H1 (cell line): ENCODE measurements at regions not wholly inside any gene's neighbourhood (a gene's known extent, or its start where the extent isn't known, plus 50 kb on each side); places are given as distances from the start of the nearest gene placed in this dataset.

Source experiments
- CTCF ChIA-PET: fragments of 300-600 bp; sonication (Branson Sonifier 250); formaldehyde crosslinking; loops from one replicate; lab custom pipeline; 2021; ENCODE audit not compliant: partially characterized antibody; lab: Charles Lee
- POLR2A ChIA-PET: fragments of 300-600 bp; sonication (Branson Sonifier 250); formaldehyde crosslinking; loops from one replicate; lab custom pipeline; 2021; ENCODE audit warnings: inconsistent platforms; ENCODE audit not compliant: partially characterized antibody; lab: Charles Lee
- DNase-seq, 2 experiments: peaks; one replicate each; pipeline versions ENCODE4 v3.0.0 to v3.0.0-alpha.2; 2010 to 2022; ENCODE audit warnings: low spot score in 2 of 2, low read depth in 1 of 2, mixed read lengths in 1 of 2
- FAIRE-seq: peaks from 2 replicates; lab custom pipeline; 2011; peaks lifted over from hg19 to GRCh38; lab: Jason Lieb, UNC
- H2AFZ ChIP-seq: 2 replicates; pipeline ENCODE4 v1.8.1; 2012; ENCODE audit warnings: low read length, inconsistent platforms
- H2AK5ac ChIP-seq: 2 replicates; pipeline ENCODE4 v1.6.1; 2013; ENCODE audit warnings: low read depth, low read length
- H2BK120ac ChIP-seq: replicated peaks from 2 replicates; pipeline ENCODE3; 2013; ENCODE audit warnings: low read depth, low read length, inconsistent platforms
- H2BK12ac ChIP-seq: 2 replicates; pipeline ENCODE4 v1.6.1; 2013; ENCODE audit warnings: low read depth, low read length
- H2BK15ac ChIP-seq: 2 replicates; pipeline ENCODE4 v1.6.1; 2013; ENCODE audit warnings: low read length
- H2BK20ac ChIP-seq: 2 replicates; pipeline ENCODE4 v1.6.1; 2013; ENCODE audit warnings: low read length
- H2BK5ac ChIP-seq: 2 replicates; pipeline ENCODE4 v1.6.1; 2013; ENCODE audit warnings: low read depth, low read length
- H3K14ac ChIP-seq: 2 replicates; pipeline ENCODE4 v1.6.1; 2013; ENCODE audit warnings: inconsistent platforms; ENCODE audit not compliant: insufficient read length
- H3K18ac ChIP-seq: 2 replicates; pipeline ENCODE4 v1.6.1; 2013; ENCODE audit warnings: low read length; ENCODE audit errors: extremely low read depth
- H3K23ac ChIP-seq: 2 replicates; pipeline ENCODE4 v1.6.1; 2013; ENCODE audit warnings: inconsistent platforms; ENCODE audit not compliant: insufficient read length
- H3K23me2 ChIP-seq: 2 replicates; pipeline ENCODE4 v1.6.1; 2013; ENCODE audit warnings: low read depth, low read length
- H3K27ac ChIP-seq: 2 replicates; pipeline ENCODE4 v1.6.1; 2011; ENCODE audit warnings: low read depth, low read length, inconsistent platforms
- H3K27me3 ChIP-seq, 4 experiments: replicated peaks in 1 of 4; 1 replicate in 1 of 4; 2 replicates in 3 of 4; pipeline versions ENCODE4 v1.6.1 to v1.8.1; 2011 to 2013; ENCODE audit warnings: low read length in 3 of 4, mild to moderate bottlenecking in 3 of 4, inconsistent platforms in 2 of 4, mixed read lengths in 2 of 4, moderate library complexity in 1 of 4; ENCODE audit not compliant: control insufficient read depth in 3 of 4, insufficient read depth in 3 of 4; ENCODE audit errors: extremely low read depth in 1 of 4
- H3K36me3 ChIP-seq, 4 experiments: 2 replicates each; pipeline versions ENCODE4 v1.6.1 to v1.8.1; 2011 to 2013; ENCODE audit warnings: mild to moderate bottlenecking in 4 of 4, low read length in 3 of 4, moderate library complexity in 2 of 4, control low read depth in 1 of 4, inconsistent platforms in 1 of 4; ENCODE audit not compliant: insufficient read depth in 4 of 4, control insufficient read depth in 2 of 4
- H3K4ac ChIP-seq: replicated peaks from 2 replicates; pipeline ENCODE3; 2013; ENCODE audit warnings: low read length, low read depth, mixed read lengths, inconsistent platforms; ENCODE audit not compliant: insufficient read length
- H3K4me1 ChIP-seq, 4 experiments: replicated peaks in 1 of 4; 1 replicate in 1 of 4; 2 replicates in 3 of 4; pipeline versions ENCODE4 v1.6.1 to v1.8.1; 2011 to 2013; ENCODE audit warnings: low read length in 3 of 4, inconsistent platforms in 2 of 4, mixed read lengths in 1 of 4; ENCODE audit not compliant: insufficient read depth in 4 of 4, control insufficient read depth in 3 of 4
- H3K4me2 ChIP-seq, 2 experiments: 2 replicates each; pipeline versions ENCODE4 v1.6.1 to v1.8.1; 2011 to 2013; ENCODE audit warnings: low read depth in 2 of 2, low read length in 2 of 2, control low read depth in 1 of 2, inconsistent platforms in 1 of 2, mild to moderate bottlenecking in 1 of 2; ENCODE audit not compliant: insufficient read depth in 1 of 2
- H3K4me3 ChIP-seq, 4 experiments: fragments of 200-600, 300-600 bp in 1 of 4; sonication (generic), shearing (Covaris generic), sonication (Bioruptor Twin) in 1 of 4; 2 replicates each; pipeline versions ENCODE4 v1.5.1 to v1.8.1; 2011 to 2016; ENCODE audit warnings: low read length in 4 of 4, low read depth in 3 of 4, control low read depth in 2 of 4, inconsistent platforms in 2 of 4, mild to moderate bottlenecking in 2 of 4, mixed read lengths in 1 of 4, moderate library complexity in 1 of 4; ENCODE audit not compliant: insufficient read depth in 2 of 4; ENCODE audit errors: extremely low read depth in 1 of 4
- H3K56ac ChIP-seq: replicated peaks from 2 replicates; pipeline ENCODE3; 2013; ENCODE audit warnings: low read depth, mild to moderate bottlenecking, mixed read lengths, low read length, inconsistent platforms; ENCODE audit not compliant: insufficient read length
- H3K79me1 ChIP-seq: 2 replicates; pipeline ENCODE4 v1.6.1; 2013; ENCODE audit warnings: low read depth, low read length, control low read depth
- H3K79me2 ChIP-seq, 2 experiments: 2 replicates each; pipeline versions ENCODE4 v1.6.1 to v1.8.1; 2012 to 2013; ENCODE audit warnings: low read length in 2 of 2, mild to moderate bottlenecking in 2 of 2, inconsistent platforms in 1 of 2; ENCODE audit not compliant: insufficient read depth in 2 of 2, control insufficient read depth in 1 of 2
- H3K9ac ChIP-seq, 4 experiments: replicated peaks in 1 of 4; 1 replicate in 1 of 4; 2 replicates in 3 of 4; pipeline versions ENCODE4 v1.6.1 to v1.8.1; 2011 to 2013; ENCODE audit warnings: low read depth in 3 of 4, low read length in 3 of 4, control low read depth in 2 of 4, mild to moderate bottlenecking in 2 of 4, moderate library complexity in 2 of 4, inconsistent platforms in 1 of 4; ENCODE audit errors: extremely low read depth in 1 of 4
- H3K9me3 ChIP-seq, 2 experiments: 2 replicates each; pipeline versions ENCODE4 v1.6.1 to v1.8.1; 2012 to 2013; ENCODE audit warnings: mild to moderate bottlenecking in 2 of 2, moderate library complexity in 2 of 2, control low read depth in 1 of 2, inconsistent platforms in 1 of 2, low read depth in 1 of 2, low read length in 1 of 2, mixed read lengths in 1 of 2; ENCODE audit not compliant: insufficient read depth in 2 of 2
- H4K20me1 ChIP-seq, 2 experiments: replicated peaks in 1 of 2; 2 replicates each; pipeline versions ENCODE3 to v1.8.1; 2011 to 2013; ENCODE audit warnings: inconsistent platforms in 2 of 2, low read length in 2 of 2, mild to moderate bottlenecking in 1 of 2; ENCODE audit not compliant: insufficient read depth in 2 of 2, control insufficient read depth in 1 of 2
- H4K5ac ChIP-seq: 2 replicates; pipeline ENCODE4 v1.6.1; 2013; ENCODE audit warnings: low read length, low read depth, mixed read lengths, inconsistent platforms; ENCODE audit not compliant: insufficient read length
- H4K8ac ChIP-seq: 2 replicates; pipeline ENCODE4 v1.8.0; 2013; ENCODE audit warnings: mild to moderate bottlenecking, moderate library complexity, low read length, inconsistent platforms; ENCODE audit not compliant: insufficient read depth; ENCODE audit errors: extremely low read depth
- H4K91ac ChIP-seq: replicated peaks from 2 replicates; pipeline ENCODE3; 2013; ENCODE audit warnings: low read length, mixed read lengths, inconsistent platforms; ENCODE audit not compliant: insufficient read length
- BACH1 ChIP-seq: IDR thresholded peaks from 2 replicates; pipeline ENCODE4 v1.6.1; 2012; ENCODE audit warnings: low read length, improper control_type of control experiment
- EGR1 ChIP-seq: IDR thresholded peaks from 2 replicates; pipeline ENCODE4 v1.6.1; 2011; ENCODE audit warnings: low read depth, low read length, borderline replicate concordance
- HDAC6 ChIP-seq: IDR thresholded peaks from one replicate; pipeline ENCODE4 v1.7.1; 2012; ENCODE audit warnings: low read depth, mild to moderate bottlenecking, inconsistent platforms, low read length, moderate library complexity
- JUND ChIP-seq: IDR thresholded peaks from 2 replicates; pipeline ENCODE4 v1.6.1; 2011; ENCODE audit warnings: mild to moderate bottlenecking, improper control_type of control experiment, low read length
- KDM4A ChIP-seq: IDR thresholded peaks from one replicate; pipeline ENCODE4 v1.7.1; 2012; ENCODE audit warnings: low read depth, mild to moderate bottlenecking, moderate library complexity, low read length, inconsistent platforms; ENCODE audit not compliant: severe bottlenecking
- KDM5A ChIP-seq: fragments of 200-600 bp; IDR thresholded peaks from 2 replicates; pipeline ENCODE4 v1.7.1; 2012; ENCODE audit warnings: mild to moderate bottlenecking, low read length, inconsistent platforms, mixed read lengths
- RFX5 ChIP-seq: IDR thresholded peaks from 2 replicates; pipeline ENCODE4 v1.6.1; 2011; ENCODE audit warnings: low read depth, low read length, improper control_type of control experiment, borderline replicate concordance
- RNF2 ChIP-seq: fragments of 200-900, 300-1000 bp; sonication (generic); IDR thresholded peaks from 2 replicates; pipeline ENCODE4 v1.7.1; 2016; ENCODE audit warnings: borderline replicate concordance, low read depth, mild to moderate bottlenecking, antibody characterized with exemption, low read length; ENCODE audit not compliant: poor library complexity, severe bottlenecking; ENCODE audit errors: missing control alignments
- SIN3A ChIP-seq, 2 experiments: IDR thresholded peaks in 1 of 2; conservative IDR thresholded peaks in 1 of 2; 2 replicates each; pipeline ENCODE4 v1.6.1; 2011 to 2012; ENCODE audit warnings: low read length in 2 of 2, improper control_type of control experiment in 1 of 2, low read depth in 1 of 2, mild to moderate bottlenecking in 1 of 2
- SRF ChIP-seq: IDR thresholded peaks from 2 replicates; pipeline ENCODE4 v1.6.1; 2011; ENCODE audit warnings: mild to moderate bottlenecking, low read depth, low read length, moderate library complexity
- WGBS, 2 experiments: shearing (Covaris generic) in 1 of 2; methylation state at CpG; one replicate each; pipeline versions ENCODE4 v1.1.6 to v1.1.7; 2013 to 2015; ENCODE audit warnings: low lambda C conversion rate in 2 of 2, mixed read lengths in 2 of 2, inconsistent platforms in 1 of 2, low coverage in 1 of 2, missing lambda C conversion rate in 1 of 2; ENCODE audit not compliant: insufficient replicate concordance in 2 of 2, insufficient coverage in 1 of 2, insufficient read length in 1 of 2; ENCODE audit errors: extremely low coverage in 1 of 2, missing lambda C conversion rate in 1 of 2; 5-methylcytosine and 5-hydroxymethylcytosine counted together

GRCh38 chr10:3897156-3897555, 112.1 kb upstream of the KLF6 start:
- CTCF ChIA-PET = interaction anchor here (0.9 to 1.6 kb wide), 2 partner anchors 53 to 61 kb away, joined by 3 read pairs; no protein-coding TSS in a partner anchor
- Histone ChIP-seq H3K23ac (no peak overlapping the region), H3K4ac (no peak overlapping the region), H4K91ac (no peak overlapping the region), H4K8ac (no peak overlapping the region), H2BK15ac (no peak overlapping the region), H3K4me1 (peaks cover 0 to 3% (median 0%) of the 10 kb centered on the region in 4 experiments; a peak in 2 of 7 replicates), H3K36me3 (no peaks in the 10 kb centered on the region), H2AK5ac (no peak overlapping the region), H3K18ac (no peak overlapping the region), H3K79me2 (no peaks in the 10 kb centered on the region), H2BK5ac (no peak overlapping the region), H3K79me1 (no peaks in the 10 kb centered on the region), H3K23me2 (no peaks in the 10 kb centered on the region), H3K27ac (no peak overlapping the region), H3K9me3 (no peaks in the 10 kb centered on the region), H3K9ac (no peak overlapping the region), H3K27me3 (no peaks in the 10 kb centered on the region), H3K56ac (no peak overlapping the region), H3K14ac (no peak overlapping the region), H3K4me2 (no peak overlapping the region), H2BK12ac (no peak overlapping the region), H2BK20ac (no peak overlapping the region), H3K4me3 (no peak overlapping the region), H2BK120ac (no peak overlapping the region), H2AFZ (no peak overlapping the region), H4K5ac (no peak overlapping the region), H4K20me1 (no peaks in the 10 kb centered on the region)
- WGBS, 2 experiments = 91% methylated on average over 6 of the region's 6 CpGs; no CpG with 5 or more reads in 1 of the 2 experiments
- POLR2A ChIA-PET = no interaction called here
- FAIRE-seq = no peak
- no peak for DNase-seq
- TF ChIP-seq RNF2 (no peak), RFX5 (no peak), KDM5A (no peak), EGR1 (no peak), SIN3A (conservative IDR thresholded peaks at IDR 0.05 in 1 of 2, IDR thresholded peaks at IDR 0.05 in 1 of 2; ENCODE audit: low read depth in 1 of 2, low read length in 2 of 2) (no peak), BACH1 (no peak), KDM4A (no peak), SRF (no peak), JUND (no peak), HDAC6 (no peak)
